ENCODE measurements at regions not wholly inside any gene's neighbourhood (a gene's known extent, or its start where the extent isn't known, plus 50 kb on each side); places are given as distances from the start of the nearest gene placed in this dataset.

DNA sequence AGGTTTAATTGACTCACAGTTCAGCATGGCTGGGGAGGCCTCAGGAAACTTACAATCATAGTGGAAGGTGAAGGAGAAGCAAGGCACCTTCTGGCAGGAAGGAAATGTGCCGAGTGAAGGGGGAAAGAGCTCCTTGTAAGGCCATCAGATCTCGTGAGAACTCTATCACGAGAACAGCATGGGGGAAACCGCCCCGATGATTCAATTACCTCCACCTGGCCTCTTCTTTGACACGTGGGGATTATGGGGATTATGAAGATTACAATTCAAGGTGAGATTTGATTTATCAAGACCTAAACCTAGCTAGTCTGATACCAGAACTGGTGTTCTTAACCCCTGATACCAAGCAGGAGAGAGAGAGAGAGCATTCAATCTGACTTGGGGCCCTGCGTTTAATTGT lies 258.7 kb downstream of the PTEN start:
- no peak for DNase-seq (ENCODE audit: low read depth in 3 of 3, low spot score in 2 of 3)

DNA sequence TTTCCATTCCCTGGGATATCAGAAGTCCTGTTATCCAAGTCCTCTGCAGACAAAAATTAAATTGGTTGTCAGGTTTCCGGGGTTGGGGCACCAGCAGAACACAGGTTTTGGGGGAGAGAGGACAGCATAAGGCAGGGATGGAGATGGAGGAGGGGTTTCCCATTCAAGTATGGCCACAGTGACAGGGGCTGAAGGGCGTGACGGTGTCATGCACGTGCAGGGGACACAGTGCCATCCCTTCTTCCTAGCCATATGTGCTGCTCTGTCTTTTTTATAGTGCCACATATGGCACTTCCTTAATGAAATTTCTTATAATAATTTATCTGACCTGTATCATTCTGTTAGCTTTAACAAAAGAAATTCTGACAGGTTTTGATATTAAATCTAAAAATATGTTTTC lies 259.2 kb downstream of the PTEN start:
- no peak for DNase-seq (ENCODE audit: low read depth in 3 of 3, low spot score in 2 of 3)

GRCh38 chr10:88125766-88126165 lies 262.3 kb downstream of the PTEN start:
- no peak for DNase-seq (ENCODE audit: low read depth in 3 of 3, low spot score in 2 of 3)

- DNase-seq (ENCODE audit: low read depth in 3 of 3, low spot score in 2 of 3) = no peak
Observed at GRCh38 chr10:88126699-88127098, 263.3 kb downstream of the PTEN start.

GRCh38 chr10:88127269-88127668 lies 263.8 kb downstream of the PTEN start:
- no peak for DNase-seq (ENCODE audit: low read depth in 3 of 3, low spot score in 2 of 3)

DNA sequence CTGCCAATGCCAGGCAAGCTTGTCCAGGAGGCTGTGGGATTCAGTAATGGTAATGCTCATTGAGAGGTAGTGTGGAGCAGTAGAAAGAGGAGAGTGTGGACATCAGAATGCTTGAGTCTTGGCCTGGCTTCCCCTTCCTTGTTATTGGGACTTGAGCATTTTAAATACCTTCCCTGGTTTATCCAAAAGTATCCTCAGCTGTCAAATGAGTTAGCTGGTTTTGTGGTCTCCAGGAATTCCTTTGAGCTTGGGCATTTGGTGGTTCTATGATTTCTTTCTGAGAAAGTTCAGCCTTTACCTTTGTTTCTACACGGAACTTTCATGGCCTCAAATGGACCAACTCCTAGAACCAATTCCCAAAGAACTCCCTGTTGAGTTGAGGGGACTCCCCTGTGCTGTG lies 264.3 kb downstream of the PTEN start:
- DNase-seq (ENCODE audit: low read depth in 3 of 3, low spot score in 2 of 3) = no peak

DNA sequence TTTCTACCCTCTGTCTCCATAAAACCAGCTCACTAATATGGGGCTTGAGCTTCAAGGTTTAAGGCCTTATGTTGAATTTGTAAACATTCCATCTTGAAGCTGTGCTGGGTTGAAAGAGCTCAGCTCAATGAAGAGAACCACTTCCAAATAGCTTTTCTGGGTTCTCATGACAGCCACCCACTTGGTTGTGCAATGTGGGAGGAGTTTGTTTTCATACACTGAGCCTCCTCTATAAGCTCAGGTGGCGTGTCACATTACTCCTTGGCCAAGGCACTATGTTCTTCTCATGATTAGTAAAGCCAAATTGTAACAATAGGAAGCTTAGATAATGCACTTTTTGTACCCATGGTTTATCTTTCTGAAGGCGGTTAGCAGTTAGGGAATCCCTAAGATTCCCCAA lies 265.6 kb downstream of the PTEN start:
- DNase-seq (ENCODE audit: low read depth in 3 of 3, low spot score in 2 of 3) = no peak

GRCh38 chr10:88130912-88131311 lies 267.5 kb downstream of the PTEN start:
- DNase-seq (ENCODE audit: low read depth in 3 of 3, low spot score in 2 of 3) = no peak

- no peak for DNase-seq (ENCODE audit: low read depth in 3 of 3, low spot score in 2 of 3)
Observed at GRCh38 chr10:88131511-88132139, 268.2 kb downstream of the PTEN start.

DNA sequence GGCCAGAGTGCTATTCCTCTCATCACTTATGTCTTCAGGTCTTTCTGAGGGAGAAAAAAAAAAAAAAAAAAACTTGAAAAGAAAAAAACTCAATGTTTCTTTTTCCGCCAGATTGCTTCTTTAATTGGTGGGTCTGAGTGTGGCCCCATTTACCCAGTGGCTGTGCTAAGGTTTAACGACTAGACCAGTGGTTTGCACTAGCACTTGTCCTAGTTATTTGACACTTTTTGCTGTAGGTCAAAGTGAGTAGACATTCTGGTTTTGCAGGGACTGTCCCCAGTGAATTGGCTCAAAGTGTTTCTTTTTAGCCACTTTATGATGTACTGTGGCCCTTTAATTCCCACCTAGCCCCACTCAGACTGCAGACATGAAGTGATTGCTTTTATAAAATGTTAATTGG lies 273.3 kb downstream of the PTEN start:
- DNase-seq (ENCODE audit: low read depth in 3 of 3, low spot score in 2 of 3) = no peak

GRCh38 chr10:88138319-88138848 lies 275.0 kb downstream of the PTEN start:
- DNase-seq (ENCODE audit: low read depth in 3 of 3, low spot score in 2 of 3) = no peak

DNA sequence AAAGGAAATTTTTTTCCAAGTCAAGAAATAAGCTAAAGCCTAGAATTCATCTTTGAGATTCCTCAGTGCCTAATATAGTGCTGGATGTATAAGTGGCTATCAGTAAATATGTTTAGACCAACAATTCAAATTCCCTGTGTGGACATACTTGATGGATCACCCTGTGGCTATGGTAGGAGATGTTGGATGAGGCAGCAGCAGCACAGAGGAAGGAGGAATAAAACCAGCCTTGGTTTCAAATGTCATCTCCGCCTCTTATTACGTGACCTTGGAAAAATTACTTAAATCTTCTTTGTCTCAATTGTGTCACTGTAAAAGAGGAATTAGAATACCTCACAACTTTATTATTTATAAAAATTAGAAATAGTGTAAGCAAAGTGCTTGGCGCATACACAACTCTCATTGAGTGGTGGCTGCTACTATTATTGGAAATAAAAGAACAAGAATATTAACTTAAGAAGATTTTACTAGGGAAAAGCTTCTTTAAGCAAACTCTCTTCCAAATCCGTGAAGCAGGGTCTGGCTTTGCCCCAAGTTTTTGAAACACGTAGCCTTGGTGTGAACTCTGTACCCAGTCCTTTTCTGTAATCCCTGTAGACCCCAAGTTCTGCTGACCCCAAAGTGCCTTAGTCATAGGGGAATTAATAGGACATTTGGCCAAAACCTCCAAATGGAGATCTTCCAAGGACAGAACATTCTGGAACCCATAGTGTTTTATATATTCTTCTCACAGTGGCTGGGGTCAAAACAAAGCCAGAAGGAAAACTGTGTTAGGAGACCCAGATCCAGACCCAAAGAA lies 283.8 kb downstream of the PTEN start:
- DNase-seq (ENCODE audit: low read depth in 3 of 3, low spot score in 2 of 3) = no peak

- no peak for DNase-seq (ENCODE audit: low read depth in 3 of 3, low spot score in 2 of 3)
Observed at GRCh38 chr10:88149906-88150305, 286.5 kb downstream of the PTEN start.

DNA sequence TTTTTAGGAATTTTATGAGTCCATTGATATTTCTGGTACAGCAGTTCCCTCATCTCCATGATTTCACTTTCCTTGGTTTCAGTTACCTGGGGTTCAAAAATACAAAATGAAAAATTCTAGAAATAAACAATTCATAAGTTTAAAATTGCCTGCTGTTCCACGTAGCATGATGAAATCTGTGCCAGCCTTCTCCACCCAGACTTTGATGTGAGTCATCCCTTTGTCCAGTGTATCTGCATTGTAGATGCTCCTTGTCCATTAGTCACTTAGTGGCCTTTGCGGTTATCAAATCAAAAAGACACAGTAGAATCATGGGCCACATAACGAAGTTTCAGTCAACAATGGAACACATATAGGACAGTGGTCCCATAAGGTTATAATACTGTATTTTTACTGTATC lies 286.9 kb downstream of the PTEN start:
- no peak for DNase-seq (ENCODE audit: low read depth in 3 of 3, low spot score in 2 of 3)

DNA sequence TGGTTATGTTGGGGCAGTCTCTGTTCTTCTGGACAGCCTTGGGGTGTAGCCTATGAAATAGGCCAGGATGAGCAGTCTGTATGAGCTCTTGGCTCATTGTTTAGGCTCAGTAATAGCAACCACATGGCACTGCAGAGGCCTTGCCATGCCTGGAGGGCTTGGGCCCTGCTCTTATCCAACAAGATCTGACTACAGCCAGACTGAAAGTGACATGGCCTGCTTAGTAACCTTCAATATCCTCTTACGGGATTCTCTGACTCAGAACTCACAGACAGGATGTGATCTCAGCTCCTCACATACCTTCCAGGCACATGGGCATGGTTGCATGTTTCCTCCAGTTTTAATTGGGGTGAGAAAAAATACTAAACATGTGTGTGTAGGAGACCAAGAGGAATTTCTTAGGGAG lies 289.3 kb downstream of the PTEN start:
- no peak for DNase-seq (ENCODE audit: low read depth in 3 of 3, low spot score in 2 of 3)

GRCh38 chr10:88154596-88155250 lies 291.3 kb downstream of the PTEN start:
- DNase-seq (ENCODE audit: low read depth in 3 of 3, low spot score in 2 of 3) = no peak

- DNase-seq (ENCODE audit: low read depth in 3 of 3, low spot score in 2 of 3) = no peak
Observed at GRCh38 chr10:88156341-88156740, 292.9 kb downstream of the PTEN start.

DNA sequence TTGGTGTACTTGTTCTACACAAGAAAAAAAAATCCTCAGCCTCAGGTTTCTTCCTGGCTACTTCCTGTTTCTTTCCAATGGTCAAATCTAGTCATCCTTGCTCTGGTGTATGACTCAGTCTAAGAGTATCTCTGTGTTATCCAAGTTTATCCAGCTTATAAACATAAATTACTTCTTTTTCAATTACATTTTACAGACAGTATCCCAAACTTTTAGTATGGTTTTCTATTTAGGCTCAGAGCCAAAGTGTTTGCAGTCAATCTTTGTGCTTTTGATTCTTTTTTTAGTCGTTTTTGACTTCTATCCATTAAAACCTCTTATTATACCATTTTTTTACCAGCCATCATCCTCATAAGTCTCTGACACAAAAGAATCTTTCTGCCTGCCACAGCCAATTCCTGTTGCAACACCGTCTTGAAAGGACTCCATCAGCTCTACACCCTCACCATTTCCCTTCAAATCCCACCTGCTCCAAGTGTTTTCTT lies 294.6 kb downstream of the PTEN start:
- no peak for DNase-seq (ENCODE audit: low read depth in 3 of 3, low spot score in 2 of 3)

DNA sequence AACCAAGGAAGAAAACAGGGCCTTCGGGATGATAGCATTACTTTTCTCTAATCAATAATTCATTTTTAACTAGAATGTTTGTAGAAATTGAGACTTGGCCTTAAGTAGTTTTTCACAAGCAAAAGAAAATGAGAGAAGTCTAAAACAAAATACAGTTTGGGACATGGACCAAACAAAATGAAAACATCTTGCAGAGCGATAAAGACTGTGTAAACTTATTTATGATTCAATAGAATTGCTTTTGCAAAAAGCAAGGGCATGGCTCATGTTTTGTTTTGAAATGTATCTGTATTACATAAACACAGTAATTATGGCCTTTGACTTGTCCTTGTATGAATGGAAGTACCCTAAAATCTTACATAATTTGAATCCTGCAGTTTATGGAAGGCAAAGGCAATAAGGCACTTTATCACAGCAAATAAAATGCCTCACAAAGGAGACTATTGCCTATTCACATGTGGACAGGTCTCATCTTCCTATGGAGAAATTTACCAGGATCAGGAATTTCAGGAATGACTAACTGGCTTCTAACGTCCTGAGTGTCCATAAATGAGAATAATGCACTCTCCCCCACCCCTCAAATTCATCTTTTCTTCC lies 295.2 kb downstream of the PTEN start:
- no peak for DNase-seq (ENCODE audit: low read depth in 3 of 3, low spot score in 2 of 3)

- no peak for DNase-seq (ENCODE audit: low read depth in 3 of 3, low spot score in 2 of 3)
Observed at GRCh38 chr10:88159127-88159829, 295.9 kb downstream of the PTEN start.

DNA sequence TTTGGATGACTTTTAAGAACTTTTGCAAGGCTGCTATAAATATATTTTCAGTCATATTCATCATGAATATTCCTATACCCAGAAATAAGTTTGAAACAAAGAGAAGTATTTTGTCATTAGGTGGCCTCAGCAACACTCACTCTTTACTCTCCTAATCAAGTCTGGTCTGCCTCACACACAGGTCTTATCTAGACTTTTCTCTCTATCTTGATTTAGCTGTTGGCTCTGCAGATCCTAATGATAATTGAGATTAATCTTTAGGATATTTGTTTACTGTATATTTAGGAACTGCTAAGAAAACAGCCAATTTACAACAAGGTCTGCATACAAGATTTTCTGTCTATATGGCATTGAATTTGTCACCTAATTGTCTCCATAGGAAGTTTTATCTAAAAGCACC lies 297.6 kb downstream of the PTEN start:
- no peak for DNase-seq (ENCODE audit: low read depth in 3 of 3, low spot score in 2 of 3)
